ENCODE measurements at regions not wholly inside any gene's neighbourhood (a gene's known extent, or its start where the extent isn't known, plus 50 kb on each side); places are given as distances from the start of the nearest gene placed in this dataset.

DNA sequence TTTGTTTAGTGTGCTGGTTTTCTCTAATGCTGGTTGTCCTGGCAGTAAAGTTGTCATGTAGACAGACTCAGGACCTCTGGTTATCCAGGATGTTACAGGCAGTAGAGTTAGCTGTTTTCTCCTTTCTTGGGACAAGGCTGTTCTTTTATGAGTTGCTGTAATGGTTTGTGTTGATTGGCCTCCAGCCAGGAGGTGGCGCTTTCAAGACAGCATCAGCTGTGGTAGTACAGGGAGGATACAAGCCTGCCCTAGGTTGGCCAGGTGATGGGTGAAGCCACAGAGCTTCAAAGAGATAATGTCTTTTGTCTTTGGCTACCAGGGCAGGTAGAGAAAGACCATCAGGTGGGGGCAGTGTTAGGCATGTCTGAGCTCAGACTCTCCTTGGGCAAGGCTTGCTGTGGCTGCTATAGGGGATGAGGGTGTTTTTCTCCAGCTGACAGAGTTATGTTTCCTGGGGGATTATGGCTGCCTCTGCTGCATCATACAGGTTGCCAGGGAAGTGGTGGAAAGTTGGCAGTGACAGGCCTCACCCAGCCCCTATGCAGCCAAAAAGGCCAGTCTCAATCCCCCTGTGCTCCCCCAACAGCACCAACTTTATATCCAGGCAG, 127.2 kb upstream of the TAB2 start:
- no peaks in the 10 kb centered on the region for H3F3A ChIP-seq (ENCODE audit: insufficient read depth)
- H3K79me2 ChIP-seq (ENCODE audit: insufficient read depth), result no peaks in the 10 kb centered on the region
- no peaks in the 10 kb centered on the region for H4K20me1 ChIP-seq (ENCODE audit: insufficient read depth)
- no peak overlapping the region for H3K4me2 ChIP-seq (ENCODE audit: unreplicated experiment)
- H3K4me3 ChIP-seq, result no peak overlapping the region
- H3K9me2 ChIP-seq (ENCODE audit: insufficient read depth), result no peaks in the 10 kb centered on the region
- peak; percentile 5 for DNase-seq
- in situ Hi-C loops (cut with MboI), result no loop called here
- H3K9me3 ChIP-seq (ENCODE audit: low read depth), result no peaks in the 10 kb centered on the region
- no peak overlapping the region for H3K9ac ChIP-seq
- peaks cover 16% of the 10 kb centered on the region for H3K27me3 ChIP-seq (replicated peaks; ENCODE audit: insufficient read depth)
- H3K4me1 ChIP-seq (ENCODE audit: insufficient read depth), result no peaks in the 10 kb centered on the region
- H3K36me3 ChIP-seq (ENCODE audit: low read depth), result no peaks in the 10 kb centered on the region
- no peak overlapping the region for H2AFZ ChIP-seq
- WGBS, 2 experiments (ENCODE audit: low coverage in 1 of 2, low lambda C conversion rate in 2 of 2, missing lambda C conversion rate in 2 of 2), result 73 to 87% methylated on average over 1 of the region's 1 CpG
- no peak overlapping the region for H3K27ac ChIP-seq
- TF ChIP-seq EZH2 (IDR thresholded peaks at IDR 0.05; ENCODE audit: insufficient read depth, poor library complexity, severe bottlenecking) (no peak), EZH2phosphoT487 (IDR thresholded peaks at IDR 0.05; ENCODE audit: insufficient read depth, low read depth) (no peak)

DNA sequence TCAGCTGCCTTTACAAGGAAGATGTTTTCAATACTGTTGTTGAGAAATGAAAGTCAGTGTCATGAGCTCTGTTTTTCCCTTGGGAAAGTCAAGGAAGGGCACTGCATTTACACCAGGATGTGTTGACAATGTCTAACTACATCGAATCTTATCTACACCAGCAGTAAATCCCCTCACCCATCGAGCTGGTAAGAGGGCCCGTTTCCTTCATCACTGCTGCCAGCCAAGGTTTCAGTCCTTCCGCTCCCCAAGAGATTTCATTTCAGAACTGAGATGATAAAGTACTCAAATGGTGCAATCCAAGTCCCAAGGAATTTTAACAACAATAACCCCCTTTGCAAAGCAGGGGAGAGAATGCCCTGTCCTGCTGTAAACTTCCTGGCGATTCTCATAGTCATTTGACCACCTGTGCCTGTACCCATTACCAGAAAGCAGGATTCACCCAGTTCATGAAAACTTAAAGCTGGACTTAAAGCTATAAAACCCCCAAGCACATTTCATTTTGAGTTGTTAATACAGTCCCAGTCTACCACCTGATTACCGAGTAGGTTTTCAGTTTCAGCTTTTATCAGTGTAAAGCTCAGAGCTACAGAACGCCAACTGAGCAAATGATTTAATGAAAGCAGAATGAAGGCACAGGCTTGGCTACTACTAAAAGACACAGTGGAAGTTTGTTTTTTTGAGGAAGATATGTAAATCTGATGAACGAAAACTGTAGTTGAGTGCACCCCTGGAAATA, 122.5 kb upstream of the TAB2 start:
- TF ChIP-seq EZH2 (IDR thresholded peaks at IDR 0.05; ENCODE audit: insufficient read depth, poor library complexity, severe bottlenecking), result no peak
- no peak for TF ChIP-seq EZH2phosphoT487 (IDR thresholded peaks at IDR 0.05; ENCODE audit: insufficient read depth, low read depth)
- Histone ChIP-seq H3K4me2 (ENCODE audit: unreplicated experiment) (no peak overlapping the region), H3K27me3 (replicated peaks; ENCODE audit: insufficient read depth) (peaks cover 9% of the 10 kb centered on the region; the same call in 1 of the 2 replicates), H3K4me1 (ENCODE audit: insufficient read depth) (no peaks in the 10 kb centered on the region), H3K9ac (no peak overlapping the region), H3K9me2 (ENCODE audit: insufficient read depth) (no peaks in the 10 kb centered on the region), H3K27ac (no peak overlapping the region), H4K20me1 (ENCODE audit: insufficient read depth) (no peaks in the 10 kb centered on the region), H3K79me2 (ENCODE audit: insufficient read depth) (no peaks in the 10 kb centered on the region), H3F3A (ENCODE audit: insufficient read depth) (no peaks in the 10 kb centered on the region), H3K4me3 (no peak overlapping the region), H3K36me3 (ENCODE audit: low read depth) (no peaks in the 10 kb centered on the region), H2AFZ (no peak overlapping the region), H3K9me3 (ENCODE audit: low read depth) (peaks cover 5% of the 10 kb centered on the region)
- in situ Hi-C loops (cut with MboI), result no loop called here
- no peak for DNase-seq
- 82 to 85% methylated on average over 8 of the region's 8 CpGs for WGBS, 2 experiments (ENCODE audit: low coverage in 1 of 2, low lambda C conversion rate in 2 of 2, missing lambda C conversion rate in 2 of 2)

DNA sequence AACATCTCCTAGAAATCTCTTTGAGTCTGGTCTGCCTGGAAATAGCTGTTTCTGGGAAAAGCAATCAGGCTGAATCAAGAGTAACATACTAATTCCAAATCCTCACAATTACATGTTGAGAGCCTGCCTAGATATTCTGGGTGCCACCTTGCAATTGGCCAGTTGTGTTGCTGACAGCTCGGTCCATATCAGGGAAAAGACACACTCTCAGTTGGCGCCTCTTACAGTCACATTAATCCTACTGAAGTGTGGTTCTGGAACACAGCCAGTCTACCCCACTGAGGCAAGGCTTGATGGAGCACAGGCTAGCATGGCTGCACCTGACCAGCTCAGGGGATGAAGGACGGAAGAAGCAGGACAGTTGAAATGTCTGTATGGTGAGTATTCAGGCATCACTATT, 121.4 kb upstream of the TAB2 start:
- WGBS, 2 experiments (ENCODE audit: low coverage in 1 of 2, low lambda C conversion rate in 2 of 2, missing lambda C conversion rate in 2 of 2), result 77 to 78% methylated on average over 3 of the region's 3 CpGs

DNA sequence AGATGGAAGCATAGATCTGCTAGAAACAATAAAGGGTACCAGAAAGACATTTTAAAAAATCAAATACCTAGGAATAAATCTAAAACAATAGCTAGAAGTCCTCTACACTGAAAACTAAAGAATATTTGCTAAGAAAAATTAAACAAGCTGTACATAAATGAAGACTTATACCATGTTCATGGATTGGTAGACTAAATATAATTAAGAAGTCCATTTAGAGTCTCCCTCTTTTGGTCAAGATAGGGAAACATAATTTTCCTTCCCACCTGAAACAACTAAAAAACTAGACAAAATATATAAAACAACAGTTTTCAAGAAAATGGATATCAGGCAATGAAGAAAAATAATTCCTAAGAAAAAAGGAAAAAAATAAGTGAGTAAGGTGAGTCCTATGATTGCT, 120.0 kb upstream of the TAB2 start:
- no peaks in the 10 kb centered on the region for H3K9me2 ChIP-seq (ENCODE audit: insufficient read depth)
- H3F3A ChIP-seq (ENCODE audit: insufficient read depth), result no peaks in the 10 kb centered on the region
- peaks cover 5% of the 10 kb centered on the region for H3K9me3 ChIP-seq (ENCODE audit: low read depth)
- no peaks in the 10 kb centered on the region for H3K4me1 ChIP-seq (ENCODE audit: insufficient read depth)
- H2AFZ ChIP-seq, result no peak overlapping the region
- no peaks in the 10 kb centered on the region for H4K20me1 ChIP-seq (ENCODE audit: insufficient read depth)
- TF ChIP-seq EZH2phosphoT487 (IDR thresholded peaks at IDR 0.05; ENCODE audit: insufficient read depth, low read depth) (no peak), EZH2 (IDR thresholded peaks at IDR 0.05; ENCODE audit: insufficient read depth, poor library complexity, severe bottlenecking) (no peak)
- no peak overlapping the region for H3K9ac ChIP-seq
- H3K27ac ChIP-seq, result no peak overlapping the region
- no peaks in the 10 kb centered on the region for H3K79me2 ChIP-seq (ENCODE audit: insufficient read depth)
- no peak for DNase-seq
- H3K4me2 ChIP-seq (ENCODE audit: unreplicated experiment), result no peak overlapping the region
- in situ Hi-C loops (cut with MboI), result no loop called here
- no peaks in the 10 kb centered on the region for H3K36me3 ChIP-seq (ENCODE audit: low read depth)
- peaks cover 9% of the 10 kb centered on the region; the same call in 1 of the 2 replicates for H3K27me3 ChIP-seq (replicated peaks; ENCODE audit: insufficient read depth)
- H3K4me3 ChIP-seq, result no peak overlapping the region

More for the DNA sequence above, 121.4 kb upstream of the TAB2 start:
- no peak overlapping the region for H3K27ac ChIP-seq
- no peaks in the 10 kb centered on the region for H3K9me2 ChIP-seq (ENCODE audit: insufficient read depth)
- H3K36me3 ChIP-seq (ENCODE audit: low read depth), result no peaks in the 10 kb centered on the region
- no peak overlapping the region for H3K4me3 ChIP-seq
- TF ChIP-seq EZH2 (IDR thresholded peaks at IDR 0.05; ENCODE audit: insufficient read depth, poor library complexity, severe bottlenecking) (no peak), EZH2phosphoT487 (IDR thresholded peaks at IDR 0.05; ENCODE audit: insufficient read depth, low read depth) (no peak)
- H2AFZ ChIP-seq, result no peak overlapping the region
- DNase-seq, result no peak
- no peak overlapping the region for H3K4me2 ChIP-seq (ENCODE audit: unreplicated experiment)
- no peak overlapping the region for H3K9ac ChIP-seq
- peaks cover 5% of the 10 kb centered on the region for H3K9me3 ChIP-seq (ENCODE audit: low read depth)
- H4K20me1 ChIP-seq (ENCODE audit: insufficient read depth), result no peaks in the 10 kb centered on the region
- H3K79me2 ChIP-seq (ENCODE audit: insufficient read depth), result no peaks in the 10 kb centered on the region
- H3K27me3 ChIP-seq (replicated peaks; ENCODE audit: insufficient read depth), result peaks cover 13% of the 10 kb centered on the region; the same call in 1 of the 2 replicates
- in situ Hi-C loops (cut with MboI), result no loop called here
- H3F3A ChIP-seq (ENCODE audit: insufficient read depth), result no peaks in the 10 kb centered on the region
- H3K4me1 ChIP-seq (ENCODE audit: insufficient read depth), result no peaks in the 10 kb centered on the region

All from GM23248 (cell line).